PC-3 (cell line): ENCODE measurements at regions not wholly inside any gene's neighbourhood (a gene's known extent, or its start where the extent isn't known, plus 50 kb on each side); places are given as distances from the start of the nearest gene placed in this dataset.

Source experiments
- ATAC-seq: fragments of 200-7000 bp; cut with Tn5 transposase; 2 replicates; pipeline ENCODE4 v1.9.1; 2020; ENCODE audit warnings: mild to moderate bottlenecking, moderate library complexity
- BruUV-seq: library from RNA; stranded (reverse); fragments of 400-500 nt; replicated peaks from 2 replicates; lab custom pipeline; 2021; lab: Mats Ljungman, UMichigan
- CTCF ChIA-PET: fragments of 300-600 bp; sonication (Branson Sonifier 250); formaldehyde crosslinking; loops from one replicate; lab custom pipeline; 2022; ENCODE audit warnings: antibody characterized with exemption; lab: Charles Lee
- POLR2A ChIA-PET: fragments of 300-600 bp; sonication (Branson Sonifier 250); formaldehyde crosslinking; loops from one replicate; lab custom pipeline; 2022; ENCODE audit warnings: antibody characterized with exemption; ENCODE audit not compliant: unreplicated experiment; lab: Charles Lee
- DNase-seq: peaks from one replicate; pipeline ENCODE4 v3.0.0-alpha.2; 2015
- H2AFZ ChIP-seq: fragments of 300-600 bp; sonication (generic); 2 replicates; pipeline ENCODE4 v1.6.0; 2016; ENCODE audit warnings: antibody characterized with exemption, low read length
- H3F3A ChIP-seq: fragments of 300-600 bp; sonication (generic); one replicate; pipeline ENCODE4 v1.6.0; 2017; ENCODE audit warnings: antibody characterized with exemption, low read length, control low read depth, mild to moderate bottlenecking; ENCODE audit not compliant: unreplicated experiment
- H3K27ac ChIP-seq: fragments of 300-600 bp; sonication (generic); 2 replicates; pipeline ENCODE4 v1.5.1; 2016; ENCODE audit warnings: mild to moderate bottlenecking, low read length
- H3K27me3 ChIP-seq: fragments of 300-600 bp; sonication (generic); 2 replicates; pipeline ENCODE4 v1.6.1; 2016; ENCODE audit warnings: low read length, mixed read lengths
- H3K36me3 ChIP-seq: fragments of 300-600 bp; sonication (generic); 2 replicates; pipeline ENCODE4 v1.6.1; 2016; ENCODE audit warnings: low read depth, mixed run types, low read length, mixed read lengths
- H3K4me1 ChIP-seq: fragments of 300-600 bp; sonication (generic); 2 replicates; pipeline ENCODE4 v1.5.1; 2016; ENCODE audit warnings: low read length; ENCODE audit not compliant: insufficient read depth
- H3K4me2 ChIP-seq: fragments of 300-600 bp; sonication (generic); 2 replicates; pipeline ENCODE4 v1.6.0; 2016; ENCODE audit warnings: low read length
- H3K4me3 ChIP-seq: fragments of 300-600 bp; sonication (generic); 2 replicates; pipeline ENCODE4 v1.5.1; 2016; ENCODE audit warnings: mild to moderate bottlenecking, low read length, mixed read lengths
- H3K79me2 ChIP-seq: fragments of 300-600 bp; sonication (generic); 2 replicates; pipeline ENCODE4 v1.6.1; 2017; ENCODE audit warnings: low read length, mixed read lengths
- H3K9ac ChIP-seq: fragments of 300-600 bp; sonication (generic); 2 replicates; pipeline ENCODE4 v1.6.0; 2016; ENCODE audit warnings: mild to moderate bottlenecking, low read length
- H3K9me2 ChIP-seq: fragments of 300-600 bp; sonication (generic); replicated peaks from 2 replicates; pipeline ENCODE4 v1.6.1; 2016; ENCODE audit warnings: mixed run types, low read length, mixed read lengths
- H3K9me3 ChIP-seq: fragments of 300-600 bp; sonication (generic); 2 replicates; pipeline ENCODE4 v1.6.1; 2016; ENCODE audit warnings: low read length, mixed read lengths
- H4K20me1 ChIP-seq: fragments of 300-600 bp; sonication (generic); 2 replicates; pipeline ENCODE4 v1.6.1; 2016; ENCODE audit warnings: low read length, mixed read lengths
- EZH2 ChIP-seq: fragments of 300-600 bp; sonication (generic); IDR thresholded peaks from one replicate; pipeline ENCODE4 v1.6.1; 2017; ENCODE audit warnings: antibody characterized with exemption, mild to moderate bottlenecking, low read length; ENCODE audit not compliant: unreplicated experiment
- EZH2phosphoT487 ChIP-seq: fragments of 300-600 bp; sonication (generic); IDR thresholded peaks from 2 replicates; pipeline ENCODE4 v1.6.1; 2018; ENCODE audit warnings: mild to moderate bottlenecking, antibody characterized with exemption, low read length, borderline replicate concordance
- intact Hi-C: fragments of 100-400 bp; cut with micrococcal nuclease; formaldehyde crosslinking; loops from 2 replicates; pipeline ENCODE4 v1.9.0; 2023
- TF ChIP-seq, protein P1 (sequence below): fragments of 300-600 bp; sonication (generic); conservative IDR thresholded peaks from 2 replicates; pipeline ENCODE4 v1.5.1; 2017; ENCODE audit warnings: antibody characterized with exemption, low read depth, mild to moderate bottlenecking, low read length

DNA sequence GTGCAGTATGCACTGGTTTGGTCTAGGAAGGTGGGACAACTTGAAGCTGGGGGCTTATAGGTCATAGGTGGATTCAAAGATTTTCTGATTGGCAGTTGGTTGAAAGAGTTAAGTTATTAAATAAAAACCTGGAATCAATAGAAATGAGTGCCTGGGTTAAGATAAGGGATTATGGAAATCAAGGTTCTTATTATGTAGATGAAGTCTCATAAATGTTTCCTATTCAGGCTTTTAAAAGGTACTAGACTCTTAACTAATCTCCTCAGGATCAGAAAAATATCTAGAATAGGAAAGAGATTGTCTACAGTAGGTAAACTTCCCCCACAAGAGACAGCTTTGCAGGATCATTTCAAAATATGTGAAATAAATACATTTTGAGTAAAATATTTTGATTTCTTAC, 163.3 kb upstream of the FBN2 start:
- POLR2A ChIA-PET = no interaction called here
- no peaks in the 10 kb centered on the region for H3K9me3 ChIP-seq
- H3F3A ChIP-seq = no peaks in the 10 kb centered on the region
- intact Hi-C loops = no loop called here
- TF ChIP-seq, protein P1, sequence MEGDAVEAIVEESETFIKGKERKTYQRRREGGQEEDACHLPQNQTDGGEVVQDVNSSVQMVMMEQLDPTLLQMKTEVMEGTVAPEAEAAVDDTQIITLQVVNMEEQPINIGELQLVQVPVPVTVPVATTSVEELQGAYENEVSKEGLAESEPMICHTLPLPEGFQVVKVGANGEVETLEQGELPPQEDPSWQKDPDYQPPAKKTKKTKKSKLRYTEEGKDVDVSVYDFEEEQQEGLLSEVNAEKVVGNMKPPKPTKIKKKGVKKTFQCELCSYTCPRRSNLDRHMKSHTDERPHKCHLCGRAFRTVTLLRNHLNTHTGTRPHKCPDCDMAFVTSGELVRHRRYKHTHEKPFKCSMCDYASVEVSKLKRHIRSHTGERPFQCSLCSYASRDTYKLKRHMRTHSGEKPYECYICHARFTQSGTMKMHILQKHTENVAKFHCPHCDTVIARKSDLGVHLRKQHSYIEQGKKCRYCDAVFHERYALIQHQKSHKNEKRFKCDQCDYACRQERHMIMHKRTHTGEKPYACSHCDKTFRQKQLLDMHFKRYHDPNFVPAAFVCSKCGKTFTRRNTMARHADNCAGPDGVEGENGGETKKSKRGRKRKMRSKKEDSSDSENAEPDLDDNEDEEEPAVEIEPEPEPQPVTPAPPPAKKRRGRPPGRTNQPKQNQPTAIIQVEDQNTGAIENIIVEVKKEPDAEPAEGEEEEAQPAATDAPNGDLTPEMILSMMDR = no peak
- TF ChIP-seq EZH2phosphoT487 (no peak), EZH2 (no peak)
- no peak overlapping the region for H3K4me3 ChIP-seq
- no peak overlapping the region for H3K27ac ChIP-seq
- H3K27me3 ChIP-seq = no peaks in the 10 kb centered on the region
- no peak overlapping the region for H3K9ac ChIP-seq
- no TSS peak for BruUV-seq
- no peaks in the 10 kb centered on the region for H3K36me3 ChIP-seq
- H3K4me2 ChIP-seq = no peak overlapping the region
- H2AFZ ChIP-seq = no peak overlapping the region
- CTCF ChIA-PET = no interaction called here
- ATAC-seq (no peak), DNase-seq (no peak)
- H4K20me1 ChIP-seq = no peaks in the 10 kb centered on the region
- H3K9me2 ChIP-seq = no peaks in the 10 kb centered on the region
- H3K4me1 ChIP-seq = no peaks in the 10 kb centered on the region
- H3K79me2 ChIP-seq = no peaks in the 10 kb centered on the region

DNA sequence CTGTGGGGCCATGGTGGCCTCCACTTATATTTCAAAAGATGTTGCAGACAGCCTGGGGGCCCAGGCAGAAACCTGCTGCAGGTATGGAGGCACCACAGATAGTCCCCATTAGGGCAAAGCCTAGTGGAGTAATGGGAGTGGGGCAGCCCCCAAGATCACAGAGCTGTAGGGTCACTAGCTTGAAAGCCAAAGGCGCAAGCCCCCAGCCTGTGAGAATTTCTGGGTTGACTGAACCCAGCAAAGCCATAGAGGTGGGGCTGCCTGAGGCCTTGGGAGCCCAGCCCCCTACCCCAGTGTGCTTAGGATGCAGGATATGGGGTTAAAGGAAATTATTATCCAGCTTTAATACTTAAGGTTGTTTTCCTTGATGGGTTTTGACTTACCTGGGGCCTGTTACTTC, 165.3 kb upstream of the FBN2 start:
- H4K20me1 ChIP-seq = no peaks in the 10 kb centered on the region
- H3K4me3 ChIP-seq = no peak overlapping the region
- TF ChIP-seq EZH2phosphoT487 (no peak), EZH2 (no peak)
- TF ChIP-seq, protein P1 = no peak
- ChIA-PET CTCF (no interaction called here), POLR2A (no interaction called here)
- no peak for DNase-seq
- H2AFZ ChIP-seq = no peak overlapping the region
- no peak overlapping the region for H3K27ac ChIP-seq
- H3K9me3 ChIP-seq = no peaks in the 10 kb centered on the region
- no peaks in the 10 kb centered on the region for H3K9me2 ChIP-seq
- H3K4me1 ChIP-seq = no peaks in the 10 kb centered on the region
- H3K27me3 ChIP-seq = no peaks in the 10 kb centered on the region
- intact Hi-C loops = no loop called here
- no TSS peak for BruUV-seq
- ATAC-seq = no peak
- H3K9ac ChIP-seq = no peak overlapping the region
- H3K4me2 ChIP-seq = no peak overlapping the region
- no peaks in the 10 kb centered on the region for H3K79me2 ChIP-seq
- no peaks in the 10 kb centered on the region for H3K36me3 ChIP-seq
- H3F3A ChIP-seq = no peaks in the 10 kb centered on the region

DNA sequence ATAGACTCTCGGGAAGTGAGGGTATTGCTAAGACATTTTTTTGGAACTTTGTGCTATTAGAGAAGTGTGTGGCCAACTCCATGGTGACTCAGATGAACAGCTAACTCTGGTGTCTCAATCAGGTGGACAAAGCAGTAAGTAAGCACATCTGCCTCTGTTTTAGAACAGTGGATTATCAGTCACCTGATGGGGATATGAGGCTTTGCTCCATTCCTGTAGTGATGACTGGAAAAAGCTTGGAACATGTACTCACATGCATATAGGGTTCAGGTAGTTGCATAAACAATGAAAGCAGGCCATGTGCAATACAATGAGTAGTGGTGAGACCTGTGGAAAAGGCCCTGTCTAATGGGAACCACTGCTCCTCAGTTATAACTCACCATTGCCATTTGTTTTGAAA, 168.2 kb upstream of the FBN2 start:
- H2AFZ ChIP-seq = no peak overlapping the region
- no peak overlapping the region for H3K4me3 ChIP-seq
- H3K9me3 ChIP-seq = no peaks in the 10 kb centered on the region
- no TSS peak for BruUV-seq
- H3K27ac ChIP-seq = no peak overlapping the region
- H3K9me2 ChIP-seq = no peaks in the 10 kb centered on the region
- ATAC-seq (no peak), DNase-seq (no peak)
- CTCF ChIA-PET = no interaction called here
- TF ChIP-seq EZH2 (no peak), EZH2phosphoT487 (no peak)
- TF ChIP-seq, protein P1 = no peak
- no peaks in the 10 kb centered on the region for H3K27me3 ChIP-seq
- no peaks in the 10 kb centered on the region for H3K79me2 ChIP-seq
- no peaks in the 10 kb centered on the region for H4K20me1 ChIP-seq
- H3K9ac ChIP-seq = no peak overlapping the region
- intact Hi-C loops = no loop called here
- H3K4me1 ChIP-seq = peaks cover 9% of the 10 kb centered on the region; the same call in 1 of the 2 replicates
- no peaks in the 10 kb centered on the region for H3K36me3 ChIP-seq
- H3K4me2 ChIP-seq = no peak overlapping the region
- POLR2A ChIA-PET = no interaction called here
- no peaks in the 10 kb centered on the region for H3F3A ChIP-seq
